ENCODE measurements at regions not wholly inside any gene's neighbourhood (a gene's known extent, or its start where the extent isn't known, plus 50 kb on each side); places are given as distances from the start of the nearest gene placed in this dataset.

DNA sequence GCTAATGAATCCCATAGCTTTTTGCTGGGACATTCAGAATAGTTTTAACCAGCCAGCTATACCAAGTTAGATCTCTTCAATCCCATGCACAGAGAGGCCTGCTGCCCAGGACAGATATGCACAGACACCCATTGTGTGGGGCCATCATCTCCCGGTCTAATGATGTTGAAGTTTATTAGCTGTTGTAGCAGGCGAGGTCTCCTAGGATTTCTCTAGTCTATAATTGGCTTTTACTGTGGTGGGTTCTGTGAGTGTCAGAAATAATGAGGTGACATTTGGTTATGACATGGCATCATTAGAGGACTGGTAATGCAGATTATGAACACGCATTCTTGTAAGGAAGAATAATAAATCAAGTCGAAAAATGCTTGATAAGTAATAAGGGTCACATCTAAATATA is 81.4 kb upstream of the PLPP4 start:
- no peak for ATAC-seq
- Histone ChIP-seq H3K4me3 (no peak overlapping the region), H3K27me3 (peaks cover 0 to 4% (median 0%) of the 10 kb centered on the region in 7 donors), H3K4me1 (no peaks in the 10 kb centered on the region), H3K27ac (no peak overlapping the region), H3K36me3 (no peaks in the 10 kb centered on the region), H3K9me3 (no peaks in the 10 kb centered on the region)
- intact Hi-C loops (cut with DNase I) = no loop called here
- TF ChIP-seq CTCF (IDR thresholded peaks at IDR 0.05) = no peak
- WGBS, 2 donors = 76 to 88% methylated on average over 4 of the region's 4 CpGs
- no peak for DNase-seq

DNA sequence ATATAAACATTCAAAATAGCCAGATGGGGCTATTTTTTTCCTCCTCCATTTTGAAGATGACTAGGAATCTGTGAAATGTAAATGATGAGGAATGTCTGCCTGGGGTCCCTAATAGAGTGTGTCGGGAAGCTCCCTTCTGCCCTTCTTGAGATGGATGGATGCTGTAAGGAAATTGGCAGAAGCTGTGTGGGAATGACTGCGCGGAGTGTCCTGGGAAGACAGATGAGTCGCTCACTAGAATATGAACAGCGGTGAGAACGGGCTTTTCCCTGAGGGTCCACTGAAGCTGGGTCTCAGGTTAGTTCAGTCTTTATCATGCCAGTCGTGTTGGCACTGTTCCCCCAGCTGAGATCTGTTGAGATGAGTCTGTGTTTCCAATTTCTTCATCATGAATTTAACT is 75.1 kb upstream of the PLPP4 start:
- TF ChIP-seq CTCF (IDR thresholded peaks at IDR 0.05) = no peak
- WGBS, 2 donors = 80 to 87% methylated on average over 7 of the region's 7 CpGs
- ATAC-seq = no peak

DNA sequence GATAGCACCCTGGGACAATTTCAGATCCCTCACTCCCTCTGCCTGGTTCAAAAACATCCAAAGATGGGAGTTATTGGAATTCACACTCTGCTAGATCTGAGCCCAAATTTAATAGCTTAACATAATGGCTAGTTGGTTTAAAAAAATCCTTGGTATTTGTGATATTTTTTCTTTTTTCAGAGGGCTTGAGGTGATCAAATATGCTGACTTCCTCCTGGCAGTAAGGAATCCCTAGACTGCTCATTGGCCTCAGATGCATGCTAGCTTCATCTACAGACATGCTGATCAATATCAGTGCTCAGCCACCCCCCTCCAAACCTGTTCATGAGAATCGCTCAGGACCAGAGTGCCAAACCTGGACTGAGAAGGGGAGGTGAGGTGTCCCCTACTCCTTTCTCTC is 74.7 kb upstream of the PLPP4 start:
- Histone ChIP-seq H3K4me1 (no peaks in the 10 kb centered on the region), H3K36me3 (no peaks in the 10 kb centered on the region), H3K4me3 (no peak overlapping the region), H3K9me3 (no peaks in the 10 kb centered on the region), H3K27me3 (no peaks in the 10 kb centered on the region), H3K27ac (no peak overlapping the region)
- WGBS, 2 donors = 95 to 97% methylated on average over 1 of the region's 1 CpG
- no peak for TF ChIP-seq CTCF (IDR thresholded peaks at IDR 0.05)
- intact Hi-C loops (cut with DNase I) = no loop called here
- DNase-seq (no peak), ATAC-seq (no peak)

More for the DNA sequence above, 75.1 kb upstream of the PLPP4 start:
- Histone ChIP-seq H3K4me1 (no peaks in the 10 kb centered on the region), H3K9me3 (no peaks in the 10 kb centered on the region), H3K27me3 (no peaks in the 10 kb centered on the region), H3K27ac (no peak overlapping the region), H3K4me3 (no peak overlapping the region), H3K36me3 (no peaks in the 10 kb centered on the region)
- intact Hi-C loops (cut with DNase I) = no loop called here
- no peak for DNase-seq

GRCh38 chr10:120385992-120386391 is 71.0 kb upstream of the PLPP4 start:
- ATAC-seq (no peak), DNase-seq (no peak)
- no peaks in the 10 kb centered on the region for H3K4me1 ChIP-seq
- TF ChIP-seq CTCF (IDR thresholded peaks at IDR 0.05) = no peak
- no peaks in the 10 kb centered on the region for H3K36me3 ChIP-seq
- intact Hi-C loops (cut with DNase I) = no loop called here
- H3K9me3 ChIP-seq = no peaks in the 10 kb centered on the region
- 67 to 75% methylated on average over 4 of the region's 4 CpGs for WGBS, 2 donors
- no peak overlapping the region for H3K4me3 ChIP-seq
- H3K27me3 ChIP-seq = no peaks in the 10 kb centered on the region
- no peak overlapping the region for H3K27ac ChIP-seq

- TF ChIP-seq CTCF (IDR thresholded peaks at IDR 0.05) = no peak
- H3K27me3 ChIP-seq = no peaks in the 10 kb centered on the region
- H3K36me3 ChIP-seq = no peaks in the 10 kb centered on the region
- no peak overlapping the region for H3K4me3 ChIP-seq
- ATAC-seq (no peak), DNase-seq (no peak)
- intact Hi-C loops (cut with DNase I) = no loop called here
- H3K4me1 ChIP-seq = no peaks in the 10 kb centered on the region
- H3K9me3 ChIP-seq = no peaks in the 10 kb centered on the region
- no peak overlapping the region for H3K27ac ChIP-seq
Observed at GRCh38 chr10:120386896-120387295, 70.1 kb upstream of the PLPP4 start.
